ENCODE measurements at regions not wholly inside any gene's neighbourhood (a gene's known extent, or its start where the extent isn't known, plus 50 kb on each side); places are given as distances from the start of the nearest gene placed in this dataset.

DNA sequence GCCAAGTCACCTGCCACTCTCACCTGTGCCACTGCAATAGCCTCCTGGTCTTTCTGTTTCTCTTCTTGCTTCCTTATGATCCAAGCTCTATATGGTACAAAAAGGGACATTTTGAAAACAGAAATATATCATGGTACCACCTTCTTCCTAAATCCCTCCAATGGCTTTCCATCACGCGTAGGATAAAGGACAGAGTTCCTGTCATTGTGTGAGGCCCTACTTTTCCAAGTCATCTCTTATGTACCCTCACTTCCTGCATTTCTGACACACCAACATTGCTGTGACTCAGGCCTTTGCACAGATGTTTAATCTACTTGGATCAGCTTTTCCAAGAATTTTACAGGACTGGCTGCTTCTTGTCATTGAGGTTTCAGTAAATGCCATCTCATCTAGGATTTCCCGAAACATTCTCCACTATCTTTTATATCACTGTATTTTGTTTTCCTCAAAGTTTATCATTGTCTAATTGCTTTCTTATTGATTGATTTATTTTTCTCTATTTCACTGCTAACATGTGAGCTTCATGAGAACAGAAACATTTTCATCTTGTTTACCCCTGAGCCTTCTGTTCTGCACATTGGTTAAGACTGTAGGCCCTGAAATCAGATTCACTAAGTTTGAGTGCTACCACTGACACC is 426.1 kb upstream of the FANCL start:
- CTCF ChIA-PET, result no interaction called here
- no peak overlapping the region for H3K27ac Mint-ChIP-seq
- no peak overlapping the region for H3K4me3 Mint-ChIP-seq
- no peaks in the 10 kb centered on the region for H3K4me1 Mint-ChIP-seq
- no peaks in the 10 kb centered on the region for H3K36me3 Mint-ChIP-seq (ENCODE audit: low read depth)
- no peaks in the 10 kb centered on the region for H3K27me3 Mint-ChIP-seq
- no peaks in the 10 kb centered on the region for H3K9me3 Mint-ChIP-seq (ENCODE audit: low read depth)
- ATAC-seq, result no peak
- intact Hi-C loops (cut with DNase I, micrococcal nuclease), result no loop called here
- POLR2A ChIA-PET, result interaction anchor here (0.7 kb wide), 1 partner anchor 1043 kb away, joined by 4 read pairs; no protein-coding TSS in a partner anchor
- no peak for DNase-seq

DNA sequence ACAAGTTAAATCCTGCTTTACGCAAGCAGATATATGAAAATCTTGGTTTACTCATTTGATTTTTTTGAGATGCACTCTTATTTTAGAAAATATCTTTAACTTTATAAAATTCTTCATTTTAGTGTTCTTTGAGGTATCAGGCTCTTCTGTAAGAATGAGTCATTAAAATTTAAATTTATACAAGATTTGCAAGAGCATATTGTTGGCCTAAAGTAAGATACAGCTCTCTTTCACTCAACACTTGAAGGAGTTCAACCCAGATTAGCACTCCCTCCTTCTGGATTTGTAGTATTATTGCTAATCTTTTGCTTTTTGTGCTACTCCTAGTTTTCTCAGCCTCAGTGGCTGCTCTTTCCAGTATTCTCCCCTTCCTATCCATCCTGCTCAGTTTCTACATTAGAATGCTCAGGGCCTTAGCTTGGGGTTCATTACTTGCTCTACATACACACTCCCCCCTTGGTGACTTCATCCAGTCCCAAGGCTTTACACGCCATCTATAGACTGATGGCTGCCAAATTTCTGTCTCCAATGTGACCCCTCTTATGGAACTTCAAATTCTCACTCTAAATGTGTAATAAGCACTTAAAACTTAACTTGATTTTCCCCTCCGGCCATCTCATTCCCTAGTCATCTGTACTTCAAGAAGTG is 425.3 kb upstream of the FANCL start:
- Mint-ChIP-seq H3K4me3 (no peak overlapping the region), H3K27me3 (no peaks in the 10 kb centered on the region), H3K27ac (no peak overlapping the region), H3K9me3 (ENCODE audit: low read depth) (no peaks in the 10 kb centered on the region), H3K4me1 (no peaks in the 10 kb centered on the region), H3K36me3 (ENCODE audit: low read depth) (no peaks in the 10 kb centered on the region)
- POLR2A ChIA-PET, result interaction anchor here (0.7 kb wide), 1 partner anchor 1044 kb away, joined by 4 read pairs; no protein-coding TSS in a partner anchor
- ATAC-seq (no peak), DNase-seq (no peak)
- intact Hi-C loops (cut with DNase I, micrococcal nuclease), result no loop called here
- CTCF ChIA-PET, result interaction anchor here (0.5 kb wide), 1 partner anchor 721 kb away, joined by 3 read pairs; no protein-coding TSS in a partner anchor

DNA sequence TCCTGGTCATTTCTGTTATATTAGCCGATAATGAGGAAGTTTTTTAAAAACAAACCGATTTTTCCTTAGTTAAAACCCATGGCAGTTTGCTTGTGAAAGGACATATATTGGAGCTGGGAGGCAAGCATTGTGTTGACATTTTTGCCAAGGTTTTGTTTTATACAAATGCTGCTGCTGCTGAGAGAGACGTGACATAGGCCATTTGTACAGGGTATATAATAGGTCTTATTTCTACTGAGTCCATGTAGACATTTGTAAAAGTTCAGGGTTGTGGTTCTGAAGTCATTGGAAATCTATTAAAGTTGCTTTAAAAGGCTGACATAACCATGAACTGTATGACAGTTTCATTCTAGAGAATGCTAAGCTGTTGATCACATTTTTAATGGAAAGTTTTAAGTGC is 424.0 kb upstream of the FANCL start:
- intact Hi-C loops (cut with DNase I, micrococcal nuclease), result no loop called here
- ChIA-PET CTCF (interaction anchor here (0.7 kb wide), 1 partner anchor 11 kb away, joined by 3 read pairs; no protein-coding TSS in a partner anchor), POLR2A (no interaction called here)
- Mint-ChIP-seq H3K9me3 (ENCODE audit: low read depth) (no peaks in the 10 kb centered on the region), H3K4me3 (no peak overlapping the region), H3K36me3 (ENCODE audit: low read depth) (no peaks in the 10 kb centered on the region), H3K27me3 (no peaks in the 10 kb centered on the region), H3K27ac (no peak overlapping the region), H3K4me1 (no peaks in the 10 kb centered on the region)
- DNase-seq (no peak), ATAC-seq (no peak)

DNA sequence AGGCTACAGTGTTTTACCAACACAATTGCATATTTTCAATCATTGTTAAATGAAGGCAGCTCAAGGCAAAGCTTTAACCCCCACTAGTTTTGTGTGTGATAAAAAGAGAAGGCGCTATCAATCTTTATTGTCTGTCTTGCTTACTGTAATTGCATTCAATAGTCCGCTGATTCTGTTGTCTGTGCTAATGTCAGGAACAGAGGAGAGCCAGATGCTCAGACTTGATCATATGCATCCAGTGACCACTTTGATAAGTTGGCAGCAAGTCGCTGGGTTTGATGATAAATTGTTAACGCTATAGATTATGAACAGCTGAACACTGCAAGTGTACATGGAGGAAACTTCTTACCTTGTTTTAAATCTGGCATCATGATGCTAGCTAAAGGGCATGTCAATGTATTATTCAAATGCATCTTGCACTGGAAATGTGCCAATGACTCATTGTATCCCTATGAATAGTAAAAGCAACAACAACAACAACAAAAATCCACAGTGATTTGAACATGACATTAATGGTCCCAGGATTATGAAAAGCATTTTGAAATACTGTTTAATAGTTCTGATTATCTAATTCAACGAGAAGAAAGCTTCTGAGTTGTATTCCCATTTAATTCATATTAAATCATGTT is 423.5 kb upstream of the FANCL start:
- Mint-ChIP-seq H3K9me3 (ENCODE audit: low read depth) (no peaks in the 10 kb centered on the region), H3K4me3 (no peak overlapping the region), H3K36me3 (ENCODE audit: low read depth) (no peaks in the 10 kb centered on the region), H3K27ac (no peak overlapping the region), H3K27me3 (no peaks in the 10 kb centered on the region), H3K4me1 (no peaks in the 10 kb centered on the region)
- intact Hi-C loops (cut with DNase I, micrococcal nuclease), result no loop called here
- ChIA-PET CTCF (no interaction called here), POLR2A (no interaction called here)
- DNase-seq (no peak), ATAC-seq (no peak)

DNA sequence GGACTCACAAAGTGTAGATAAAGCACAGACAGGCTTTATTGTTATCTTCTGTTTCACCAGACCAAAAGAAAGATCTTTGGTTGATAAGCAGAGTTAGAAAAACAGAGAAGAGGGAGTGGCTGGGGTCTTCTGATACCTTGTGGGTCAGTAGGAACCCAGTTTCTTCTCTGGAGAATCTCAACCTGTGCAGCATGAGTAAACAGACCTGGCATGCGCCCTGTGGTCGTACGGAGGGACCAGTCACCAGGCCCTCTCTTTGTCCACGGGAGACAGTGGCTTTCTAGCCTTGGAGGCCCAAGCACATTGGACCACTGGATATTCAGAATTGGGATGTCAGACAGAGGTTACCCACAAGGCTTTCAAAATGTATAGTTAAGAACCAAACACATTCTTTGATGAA is 418.9 kb upstream of the FANCL start:
- intact Hi-C loops (cut with DNase I, micrococcal nuclease), result no loop called here
- no peaks in the 10 kb centered on the region for H3K27me3 Mint-ChIP-seq
- no peak overlapping the region for H3K4me3 Mint-ChIP-seq
- no peaks in the 10 kb centered on the region for H3K36me3 Mint-ChIP-seq (ENCODE audit: low read depth)
- CTCF ChIA-PET, result no interaction called here
- no peaks in the 10 kb centered on the region for H3K4me1 Mint-ChIP-seq
- ATAC-seq (no peak), DNase-seq (no peak)
- POLR2A ChIA-PET, result no interaction called here
- H3K27ac Mint-ChIP-seq, result no peak overlapping the region
- no peaks in the 10 kb centered on the region for H3K9me3 Mint-ChIP-seq (ENCODE audit: low read depth)

DNA sequence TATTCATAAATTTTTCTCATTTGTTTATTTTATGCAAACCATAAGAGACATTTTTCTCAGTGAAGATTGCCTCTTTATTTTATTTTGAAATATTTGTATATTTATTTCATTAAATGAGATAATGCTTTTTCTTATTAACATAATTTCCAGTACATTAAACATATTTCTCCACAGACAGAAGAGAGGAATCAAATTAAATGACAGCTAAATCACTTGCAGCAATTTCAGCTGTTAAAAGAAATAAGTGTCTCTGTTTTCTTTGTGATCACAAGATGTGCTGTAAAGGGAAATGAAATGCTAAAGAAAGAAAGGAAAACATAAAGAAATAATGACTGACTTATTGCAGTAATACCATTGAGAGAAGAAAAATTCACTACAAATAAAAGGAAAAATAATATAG is 414.0 kb upstream of the FANCL start:
- H3K27ac Mint-ChIP-seq, result no peak overlapping the region
- H3K27me3 Mint-ChIP-seq, result no peaks in the 10 kb centered on the region
- ATAC-seq (no peak), DNase-seq (no peak)
- H3K4me1 Mint-ChIP-seq, result no peaks in the 10 kb centered on the region
- intact Hi-C loops (cut with DNase I, micrococcal nuclease), result no loop called here
- H3K9me3 Mint-ChIP-seq (ENCODE audit: low read depth), result no peaks in the 10 kb centered on the region
- CTCF ChIA-PET, result interaction anchor here (1.4 kb wide), 1 partner anchor 26 kb away, joined by 3 read pairs; no protein-coding TSS in a partner anchor
- H3K36me3 Mint-ChIP-seq (ENCODE audit: low read depth), result no peaks in the 10 kb centered on the region
- H3K4me3 Mint-ChIP-seq, result no peak overlapping the region
- POLR2A ChIA-PET, result no interaction called here

DNA sequence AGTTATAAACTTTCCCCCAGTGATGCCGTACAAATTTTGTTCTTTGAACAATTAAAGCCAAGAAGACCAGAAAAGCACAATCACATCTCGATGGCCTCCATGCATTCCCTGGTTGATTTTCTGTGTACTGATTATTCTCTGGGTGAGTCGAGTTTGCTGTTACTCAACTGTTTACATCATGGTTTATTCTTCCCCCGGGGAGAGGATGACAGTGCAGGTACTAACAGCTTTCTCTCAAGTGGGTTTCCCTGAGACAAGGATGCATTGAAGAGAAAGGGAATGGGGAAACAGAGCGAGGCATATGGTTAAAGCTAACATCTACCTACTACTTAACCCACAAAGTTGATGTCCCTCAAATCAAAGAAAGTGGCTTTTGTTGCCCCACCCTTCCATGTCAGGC is 410.8 kb upstream of the FANCL start:
- ChIA-PET POLR2A (no interaction called here), CTCF (no interaction called here)
- no peaks in the 10 kb centered on the region for H3K36me3 Mint-ChIP-seq (ENCODE audit: low read depth)
- H3K9me3 Mint-ChIP-seq (ENCODE audit: low read depth), result no peaks in the 10 kb centered on the region
- H3K4me3 Mint-ChIP-seq, result no peak overlapping the region
- H3K27me3 Mint-ChIP-seq, result no peaks in the 10 kb centered on the region
- ATAC-seq (no peak), DNase-seq (no peak)
- intact Hi-C loops (cut with DNase I, micrococcal nuclease), result no loop called here
- no peaks in the 10 kb centered on the region for H3K4me1 Mint-ChIP-seq
- H3K27ac Mint-ChIP-seq, result no peak overlapping the region

DNA sequence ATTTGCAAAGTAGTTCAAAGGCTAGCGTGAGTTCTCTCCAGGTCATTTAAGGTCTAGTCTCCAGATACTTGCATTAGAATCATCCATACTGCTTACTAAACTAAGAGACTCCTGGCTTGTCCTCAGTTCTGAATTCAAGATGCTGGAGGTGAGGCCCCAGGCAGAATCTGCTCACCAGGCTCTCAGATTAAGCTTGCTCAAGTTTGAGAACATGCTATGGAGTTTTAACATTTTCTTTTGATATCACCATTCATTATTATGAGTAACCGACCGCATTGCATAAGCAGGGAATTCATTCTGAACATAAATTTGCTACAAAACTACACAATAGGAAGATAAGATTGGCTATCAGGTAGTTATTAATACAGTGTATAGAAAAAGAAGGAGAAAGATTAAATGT is 409.7 kb upstream of the FANCL start:
- intact Hi-C loops (cut with DNase I, micrococcal nuclease), result no loop called here
- POLR2A ChIA-PET, result no interaction called here
- CTCF ChIA-PET, result no interaction called here

DNA sequence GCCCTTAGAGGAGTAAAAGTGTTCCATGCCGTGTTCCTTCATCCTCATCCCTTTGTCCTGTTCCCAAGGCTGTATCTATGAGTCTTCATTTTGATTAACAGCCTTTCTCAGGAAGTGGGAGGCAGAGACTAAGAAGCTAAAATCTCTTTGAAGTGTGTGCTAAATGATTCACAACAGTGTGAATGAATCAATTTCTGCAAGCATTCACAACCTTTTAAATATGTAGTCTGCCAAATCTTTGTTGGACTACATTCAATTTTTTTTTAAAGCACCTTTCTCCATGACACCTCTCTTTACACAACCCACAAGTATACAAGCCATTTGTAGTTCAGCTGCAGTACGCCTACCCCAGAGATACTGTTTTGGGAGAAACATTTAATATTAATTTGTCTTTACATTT is 408.6 kb upstream of the FANCL start:
- ATAC-seq, result no peak

More for the DNA sequence above, 409.7 kb upstream of the FANCL start:
- Mint-ChIP-seq H3K27me3 (no peaks in the 10 kb centered on the region), H3K36me3 (ENCODE audit: low read depth) (no peaks in the 10 kb centered on the region), H3K27ac (no peak overlapping the region), H3K9me3 (ENCODE audit: low read depth) (no peaks in the 10 kb centered on the region), H3K4me1 (no peaks in the 10 kb centered on the region), H3K4me3 (no peak overlapping the region)
- DNase-seq, result no peak
- no peak for ATAC-seq

DNA sequence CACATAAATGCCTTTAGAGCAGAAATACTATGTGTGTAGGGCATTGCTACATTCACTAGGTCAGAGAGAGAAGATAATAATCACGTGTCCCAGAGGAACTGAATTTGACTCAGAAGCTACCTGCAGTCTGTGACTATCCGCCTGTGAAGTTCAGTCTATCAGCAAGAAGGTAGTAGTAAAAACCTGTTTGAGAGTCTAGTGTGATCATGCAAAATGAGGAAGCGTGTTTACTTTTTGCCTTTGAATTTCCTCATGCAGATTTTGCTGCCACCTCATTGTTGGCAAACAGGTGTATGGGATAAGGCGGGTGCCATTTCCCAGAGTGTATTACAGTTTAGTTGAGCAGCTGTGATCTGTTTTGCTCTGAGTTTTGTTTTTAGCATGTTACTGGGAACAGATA is 403.9 kb upstream of the FANCL start:
- ChIA-PET POLR2A (no interaction called here), CTCF (no interaction called here)
- Mint-ChIP-seq H3K9me3 (ENCODE audit: low read depth) (no peaks in the 10 kb centered on the region), H3K36me3 (ENCODE audit: low read depth) (no peaks in the 10 kb centered on the region), H3K27me3 (no peaks in the 10 kb centered on the region), H3K27ac (no peak overlapping the region), H3K4me3 (no peak overlapping the region), H3K4me1 (no peaks in the 10 kb centered on the region)
- ATAC-seq (no peak), DNase-seq (no peak)
- intact Hi-C loops (cut with DNase I, micrococcal nuclease), result no loop called here

More for the DNA sequence above, 408.6 kb upstream of the FANCL start:
- Mint-ChIP-seq H3K9me3 (ENCODE audit: low read depth) (no peaks in the 10 kb centered on the region), H3K27me3 (no peaks in the 10 kb centered on the region), H3K4me3 (no peak overlapping the region), H3K4me1 (no peaks in the 10 kb centered on the region), H3K36me3 (ENCODE audit: low read depth) (no peaks in the 10 kb centered on the region), H3K27ac (no peak overlapping the region)
- CTCF ChIA-PET, result no interaction called here
- no peak for DNase-seq
- POLR2A ChIA-PET, result no interaction called here
- intact Hi-C loops (cut with DNase I, micrococcal nuclease), result no loop called here

DNA sequence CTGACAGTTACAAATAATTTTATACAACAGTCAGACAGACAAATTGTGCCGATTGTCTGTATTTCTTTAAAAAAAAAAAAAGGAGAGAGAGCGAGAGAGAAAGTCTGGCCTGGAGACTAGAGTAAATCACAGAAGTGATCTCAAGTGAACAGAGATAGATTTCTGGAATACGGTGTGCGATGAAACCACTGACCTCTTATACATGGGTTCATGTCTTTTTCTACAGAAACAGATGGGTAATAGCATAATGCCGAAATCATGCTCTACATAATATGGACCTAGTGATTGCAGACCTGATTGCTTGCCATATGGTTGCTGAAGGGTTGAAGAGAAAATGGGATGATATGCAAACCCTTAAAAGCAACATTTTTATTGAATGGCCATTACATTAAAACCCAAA is 403.3 kb upstream of the FANCL start:
- Mint-ChIP-seq H3K9me3 (ENCODE audit: low read depth) (no peaks in the 10 kb centered on the region), H3K4me3 (no peak overlapping the region), H3K27me3 (no peaks in the 10 kb centered on the region), H3K27ac (no peak overlapping the region), H3K4me1 (no peaks in the 10 kb centered on the region), H3K36me3 (ENCODE audit: low read depth) (no peaks in the 10 kb centered on the region)
- intact Hi-C loops (cut with DNase I, micrococcal nuclease), result no loop called here
- ChIA-PET CTCF (no interaction called here), POLR2A (no interaction called here)
- no peak for ATAC-seq
- no peak for DNase-seq

DNA sequence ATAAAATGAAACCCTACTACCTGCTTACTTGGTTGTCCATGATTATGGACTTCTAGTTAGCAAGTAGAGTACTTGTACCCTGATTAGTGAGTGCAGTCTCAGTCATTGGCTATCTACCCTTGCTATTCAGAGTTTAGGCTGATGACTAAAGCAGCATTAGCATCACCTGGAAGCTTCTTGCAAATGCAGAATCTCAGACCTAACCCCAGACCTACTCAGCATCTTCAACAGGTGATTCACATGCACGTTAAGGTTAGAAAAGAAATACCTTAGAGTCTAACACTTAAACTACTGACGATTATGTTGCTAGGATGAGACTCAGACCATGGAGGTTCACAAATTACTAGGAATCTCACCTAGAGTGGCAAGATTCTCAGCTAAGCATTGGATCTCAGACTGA is 399.9 kb upstream of the FANCL start:
- H3K36me3 Mint-ChIP-seq (ENCODE audit: low read depth), result no peaks in the 10 kb centered on the region
- no peaks in the 10 kb centered on the region for H3K9me3 Mint-ChIP-seq (ENCODE audit: low read depth)
- ChIA-PET POLR2A (no interaction called here), CTCF (interaction anchor here (0.8 kb wide), 1 partner anchor 17 kb away, joined by 3 read pairs; no protein-coding TSS in a partner anchor)
- H3K27ac Mint-ChIP-seq, result no peak overlapping the region
- ATAC-seq, result no peak
- no peak overlapping the region for H3K4me3 Mint-ChIP-seq
- H3K4me1 Mint-ChIP-seq, result no peaks in the 10 kb centered on the region
- DNase-seq, result no peak
- H3K27me3 Mint-ChIP-seq, result no peaks in the 10 kb centered on the region
- intact Hi-C loops (cut with DNase I, micrococcal nuclease), result no loop called here
